SK-N-MC (cell line): ENCODE measurements at regions not wholly inside any gene's neighbourhood (a gene's known extent, or its start where the extent isn't known, plus 50 kb on each side); places are given as distances from the start of the nearest gene placed in this dataset.
A peak's percentile ranks its signal among the peaks of the same experiment; 100 is the strongest.

ENCODE experiments used
- DNase-seq: peaks from one replicate; pipeline ENCODE4 v3.0.0-alpha.2; 2011; ENCODE audit warnings: low read depth, low spot score
- H3K27ac ChIP-seq: fragments of 200-600 bp; sonication (generic); 2 replicates; pipeline ENCODE4 v1.5.1; 2016; ENCODE audit warnings: mixed run types
- H3K36me3 ChIP-seq: fragments of 200-600 bp; sonication (generic); 2 replicates; pipeline ENCODE4 v1.6.1; 2017; ENCODE audit warnings: antibody characterized with exemption, low read length, mixed read lengths; ENCODE audit not compliant: insufficient read depth
- H3K4me3 ChIP-seq: fragments of 200-600 bp; sonication (generic); 2 replicates; pipeline ENCODE4 v1.5.1; 2016
- H3K9ac ChIP-seq: fragments of 200-600 bp; sonication (generic); 2 replicates; pipeline ENCODE4 v1.8.0; 2017; ENCODE audit warnings: mixed run types, mixed read lengths; ENCODE audit not compliant: insufficient read length
- H3K9me3 ChIP-seq: fragments of 200-600 bp; sonication (generic); 2 replicates; pipeline ENCODE4 v1.6.1; 2017; ENCODE audit warnings: low read depth, mild to moderate bottlenecking, antibody characterized with exemption, low read length, moderate library complexity, mixed read lengths
- EZH2 ChIP-seq: fragments of 200-600 bp; sonication (generic); IDR thresholded peaks from one replicate; pipeline ENCODE4 v1.6.1; 2017; ENCODE audit warnings: antibody characterized with exemption
- FOXP2 ChIP-seq: optimal IDR thresholded peaks from 2 replicates; pipeline ENCODE3; 2011; ENCODE audit warnings: mild to moderate bottlenecking, moderate library complexity; ENCODE audit not compliant: insufficient read depth; ENCODE audit errors: extremely low read length, control extremely low read depth
- POLR2AphosphoS5 ChIP-seq: IDR thresholded peaks from 2 replicates; pipeline ENCODE4 v1.6.1; 2012; ENCODE audit warnings: mild to moderate bottlenecking, low read depth, low read length, borderline replicate concordance

GRCh38 chr11:10996678-10997077 lies 138.8 kb upstream of the ZBED5 start:
- no peak for DNase-seq
- no peak overlapping the region for H3K9ac ChIP-seq
- H3K9me3 ChIP-seq: 0 out of 2 replicates have a peak, but pooled peaks cover 4% of the 10 kb centered on the region
- H3K27ac ChIP-seq: no peak overlapping the region
- H3K36me3 ChIP-seq: no peaks in the 10 kb centered on the region
- TF ChIP-seq FOXP2 (no peak), POLR2AphosphoS5 (no peak), EZH2 (no peak)
- no peak overlapping the region for H3K4me3 ChIP-seq

- no peak overlapping the region for H3K9ac ChIP-seq
- no peak for DNase-seq
- no peaks in the 10 kb centered on the region for H3K36me3 ChIP-seq
- no peak overlapping the region for H3K27ac ChIP-seq
- TF ChIP-seq EZH2: no peak
- no peak overlapping the region for H3K4me3 ChIP-seq
- 0 out of 2 replicates have a peak, but pooled peaks cover 4% of the 10 kb centered on the region for H3K9me3 ChIP-seq
Observed at GRCh38 chr11:10993640-10994039, 135.8 kb upstream of the ZBED5 start.

DNA sequence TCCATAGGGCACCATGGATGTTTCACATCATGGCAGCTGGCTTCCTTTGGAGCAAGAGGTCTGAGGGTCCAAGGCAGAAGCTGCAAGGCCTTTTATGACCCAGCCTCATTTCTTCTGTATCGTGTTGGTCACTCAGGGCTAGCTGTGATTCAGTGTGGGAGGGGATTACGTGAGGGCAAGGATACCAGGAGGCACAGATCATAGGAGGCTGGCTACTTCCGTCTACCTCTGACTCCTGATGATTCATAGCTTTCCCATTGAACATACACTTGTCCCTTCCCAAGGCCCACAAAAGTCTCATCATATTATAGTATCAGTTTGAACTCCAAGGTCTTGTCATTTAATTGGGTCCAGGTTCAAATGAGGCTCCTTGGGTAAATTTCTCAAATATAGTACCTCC lies 135.3 kb upstream of the ZBED5 start:
- no peak for DNase-seq
- Histone ChIP-seq H3K9me3 (0 out of 2 replicates have a peak, but pooled peaks cover 4% of the 10 kb centered on the region), H3K36me3 (no peaks in the 10 kb centered on the region), H3K9ac (no peak overlapping the region), H3K4me3 (no peak overlapping the region), H3K27ac (no peak overlapping the region)
- TF ChIP-seq EZH2: no peak
- no peak for TF ChIP-seq POLR2AphosphoS5
- no peak for TF ChIP-seq FOXP2

DNA sequence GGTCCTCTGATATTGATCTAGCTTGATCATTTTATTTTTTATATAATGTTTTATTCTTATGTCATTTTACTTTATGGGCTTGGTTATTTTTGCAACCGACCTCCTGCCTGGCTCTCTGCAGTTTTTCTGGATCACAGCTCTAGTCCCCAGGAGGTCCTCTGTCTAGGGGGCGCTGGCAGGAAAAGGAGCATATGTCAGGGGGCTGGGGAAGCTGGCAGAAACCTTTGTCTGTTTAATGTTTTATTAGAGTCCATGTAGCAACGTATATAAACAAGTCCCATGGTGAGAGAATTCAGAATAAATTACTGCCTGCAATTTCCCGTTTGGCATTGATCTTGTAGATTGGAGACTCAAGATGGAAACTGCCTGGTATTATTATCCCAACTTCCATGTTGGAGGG lies 133.5 kb upstream of the ZBED5 start:
- TF ChIP-seq POLR2AphosphoS5: no peak
- no peak for TF ChIP-seq FOXP2
- H3K27ac ChIP-seq: 0 out of 2 replicates have a peak overlapping the region, but pooled peaks have one; percentile 26
- no peaks in the 10 kb centered on the region for H3K36me3 ChIP-seq
- DNase-seq: no peak
- no peak overlapping the region for H3K4me3 ChIP-seq
- 0 out of 2 replicates have a peak, but pooled peaks cover 4% of the 10 kb centered on the region for H3K9me3 ChIP-seq
- H3K9ac ChIP-seq: no peak overlapping the region

GRCh38 chr11:10990637-10991193 lies 132.9 kb upstream of the ZBED5 start:
- H3K27ac ChIP-seq: no peak overlapping the region
- 0 out of 2 replicates have a peak, but pooled peaks cover 4% of the 10 kb centered on the region for H3K9me3 ChIP-seq
- no peak overlapping the region for H3K4me3 ChIP-seq
- DNase-seq: no peak
- TF ChIP-seq POLR2AphosphoS5 (no peak), FOXP2 (no peak), EZH2 (no peak)
- H3K9ac ChIP-seq: no peak overlapping the region
- no peaks in the 10 kb centered on the region for H3K36me3 ChIP-seq

- Histone ChIP-seq H3K27ac (no peak overlapping the region), H3K36me3 (no peaks in the 10 kb centered on the region), H3K9me3 (0 out of 2 replicates have a peak, but pooled peaks cover 4% of the 10 kb centered on the region), H3K4me3 (no peak overlapping the region), H3K9ac (no peak overlapping the region)
- TF ChIP-seq FOXP2 (no peak), EZH2 (no peak), POLR2AphosphoS5 (no peak)
- DNase-seq: no peak
Observed at GRCh38 chr11:10990160-10990559, 132.3 kb upstream of the ZBED5 start.

DNA sequence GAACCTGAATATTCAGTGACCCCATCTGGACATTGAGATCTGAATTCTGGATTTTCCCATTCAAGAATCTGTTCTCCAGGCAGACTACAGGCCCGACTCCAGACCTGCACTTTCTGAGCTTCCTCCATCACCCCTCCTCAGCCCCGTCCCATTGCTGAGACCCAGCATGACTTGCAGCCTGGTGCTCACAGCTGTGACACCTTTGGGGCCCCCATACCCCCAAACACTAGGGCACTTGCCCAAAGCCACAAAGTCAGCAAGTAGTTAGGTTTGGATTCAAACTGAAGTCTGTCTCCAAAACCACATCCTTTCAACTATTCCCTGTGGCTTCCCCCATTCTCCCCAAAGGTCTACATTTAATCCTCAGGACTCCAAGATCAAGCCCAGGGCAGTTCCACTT lies 128.2 kb upstream of the ZBED5 start:
- H3K27ac ChIP-seq: no peak overlapping the region
- H3K9ac ChIP-seq: no peak overlapping the region
- TF ChIP-seq POLR2AphosphoS5: no peak
- TF ChIP-seq EZH2: no peak
- TF ChIP-seq FOXP2: no peak
- H3K36me3 ChIP-seq: no peaks in the 10 kb centered on the region
- DNase-seq: no peak
- no peak overlapping the region for H3K4me3 ChIP-seq
- no peaks in the 10 kb centered on the region for H3K9me3 ChIP-seq

DNA sequence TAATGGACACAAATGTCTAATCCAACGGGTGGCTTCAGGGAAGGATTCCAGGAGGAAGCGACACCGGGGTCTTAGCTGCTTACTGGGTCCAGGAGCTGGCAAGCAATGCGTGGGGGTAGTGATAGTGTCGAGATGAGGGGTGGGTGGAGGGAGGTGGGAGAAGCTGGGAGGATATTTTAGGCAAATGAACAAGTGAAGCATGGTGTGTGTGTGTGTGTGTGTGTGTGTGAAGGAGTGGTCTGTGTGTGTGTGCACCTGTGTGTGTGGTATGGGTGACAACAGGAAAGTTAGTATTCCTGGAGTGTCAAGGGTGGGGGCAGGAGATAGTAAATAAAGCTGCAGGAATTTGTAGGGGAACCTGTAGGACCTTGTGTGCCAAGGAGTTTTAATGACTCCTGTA lies 126.9 kb upstream of the ZBED5 start:
- no peak overlapping the region for H3K4me3 ChIP-seq
- no peaks in the 10 kb centered on the region for H3K36me3 ChIP-seq
- no peak for TF ChIP-seq POLR2AphosphoS5
- no peak for TF ChIP-seq FOXP2
- TF ChIP-seq EZH2: no peak
- H3K27ac ChIP-seq: no peak overlapping the region
- DNase-seq: no peak
- no peaks in the 10 kb centered on the region for H3K9me3 ChIP-seq
- no peak overlapping the region for H3K9ac ChIP-seq

GRCh38 chr11:10984250-10984649 lies 126.4 kb upstream of the ZBED5 start:
- H3K4me3 ChIP-seq: no peak overlapping the region
- H3K9ac ChIP-seq: no peak overlapping the region
- DNase-seq: no peak
- TF ChIP-seq POLR2AphosphoS5: no peak
- no peak for TF ChIP-seq FOXP2
- TF ChIP-seq EZH2: no peak
- H3K36me3 ChIP-seq: no peaks in the 10 kb centered on the region
- H3K27ac ChIP-seq: no peak overlapping the region
- H3K9me3 ChIP-seq: no peaks in the 10 kb centered on the region
